NB4 (cell line): ENCODE measurements at regions not wholly inside any gene's neighbourhood (a gene's known extent, or its start where the extent isn't known, plus 50 kb on each side); places are given as distances from the start of the nearest gene placed in this dataset.
"Not testable (repeated sequence)": the region's sequence is repeated elsewhere in the genome, so short reads cannot be mapped to it uniquely, and the experiment has no call there.

Experiments used
- POLR2A ChIP-seq: IDR thresholded peaks from 2 replicates; pipeline ENCODE4 v1.6.1; 2011; ENCODE audit warnings: mild to moderate bottlenecking; ENCODE audit not compliant: insufficient read length; ENCODE audit errors: extremely low read depth
- TF ChIP-seq, protein P1 (sequence below): IDR thresholded peaks from one replicate; pipeline ENCODE4 v1.5.1; 2012; ENCODE audit warnings: low read depth, low read length

DNA sequence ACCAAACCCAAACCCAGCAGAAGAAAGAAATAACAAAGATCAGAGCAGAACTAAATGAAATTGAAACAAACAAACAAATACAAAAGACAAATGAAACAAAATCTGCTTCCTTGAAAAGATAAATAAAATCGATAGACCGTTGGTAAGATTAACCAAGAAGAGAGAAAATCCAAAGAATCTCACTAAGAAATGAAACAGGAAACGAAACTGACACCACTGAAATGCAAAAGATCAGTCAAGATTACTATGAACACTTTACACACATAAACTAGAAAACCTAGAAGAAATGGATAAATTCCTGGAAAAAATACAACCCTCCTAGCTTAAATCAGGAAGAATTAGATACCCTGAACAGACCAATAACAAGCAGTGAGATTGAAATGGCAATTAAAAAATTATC lies 252.1 kb upstream of the SGK1 start:
- TF ChIP-seq, protein P1, sequence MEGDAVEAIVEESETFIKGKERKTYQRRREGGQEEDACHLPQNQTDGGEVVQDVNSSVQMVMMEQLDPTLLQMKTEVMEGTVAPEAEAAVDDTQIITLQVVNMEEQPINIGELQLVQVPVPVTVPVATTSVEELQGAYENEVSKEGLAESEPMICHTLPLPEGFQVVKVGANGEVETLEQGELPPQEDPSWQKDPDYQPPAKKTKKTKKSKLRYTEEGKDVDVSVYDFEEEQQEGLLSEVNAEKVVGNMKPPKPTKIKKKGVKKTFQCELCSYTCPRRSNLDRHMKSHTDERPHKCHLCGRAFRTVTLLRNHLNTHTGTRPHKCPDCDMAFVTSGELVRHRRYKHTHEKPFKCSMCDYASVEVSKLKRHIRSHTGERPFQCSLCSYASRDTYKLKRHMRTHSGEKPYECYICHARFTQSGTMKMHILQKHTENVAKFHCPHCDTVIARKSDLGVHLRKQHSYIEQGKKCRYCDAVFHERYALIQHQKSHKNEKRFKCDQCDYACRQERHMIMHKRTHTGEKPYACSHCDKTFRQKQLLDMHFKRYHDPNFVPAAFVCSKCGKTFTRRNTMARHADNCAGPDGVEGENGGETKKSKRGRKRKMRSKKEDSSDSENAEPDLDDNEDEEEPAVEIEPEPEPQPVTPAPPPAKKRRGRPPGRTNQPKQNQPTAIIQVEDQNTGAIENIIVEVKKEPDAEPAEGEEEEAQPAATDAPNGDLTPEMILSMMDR, result not testable (repeated sequence)
- TF ChIP-seq POLR2A, result not testable (repeated sequence)
